Mesodermal cell (in vitro differentiated cells): ENCODE measurements at regions not wholly inside any gene's neighbourhood (a gene's known extent, or its start where the extent isn't known, plus 50 kb on each side); places are given as distances from the start of the nearest gene placed in this dataset.

Source experiments
- H3K27ac ChIP-seq: 2 replicates; pipeline ENCODE4 v1.7.0; 2013; ENCODE audit warnings: mild to moderate bottlenecking, low read depth, low read length, moderate library complexity; ENCODE audit not compliant: severe bottlenecking
- H3K36me3 ChIP-seq: 2 replicates; pipeline ENCODE4 v1.7.1; 2013; ENCODE audit warnings: mild to moderate bottlenecking, low read length, moderate library complexity; ENCODE audit not compliant: control insufficient read depth, insufficient read depth
- H3K4me1 ChIP-seq: one replicate; pipeline ENCODE4 v1.7.1; 2013; ENCODE audit warnings: mild to moderate bottlenecking, low read length; ENCODE audit not compliant: insufficient read depth, control insufficient read depth, poor library complexity, severe bottlenecking
- H3K4me3 ChIP-seq: 2 replicates; pipeline ENCODE4 v1.7.0; 2013; ENCODE audit warnings: low read length, control low read depth, mild to moderate bottlenecking; ENCODE audit not compliant: insufficient read depth, poor library complexity, severe bottlenecking; ENCODE audit errors: extremely low read depth
- H3K9me3 ChIP-seq: 2 replicates; pipeline ENCODE4 v1.7.1; 2013; ENCODE audit warnings: mild to moderate bottlenecking, low read length, moderate library complexity; ENCODE audit not compliant: control insufficient read depth
- WGBS, 2 experiments: methylation state at CpG; one replicate each; pipeline ENCODE4 v1.1.5; 2013; ENCODE audit warnings: missing lambda C conversion rate in 2 of 2; ENCODE audit not compliant: insufficient coverage in 2 of 2; 5-methylcytosine and 5-hydroxymethylcytosine counted together

GRCh38 chr2:5788447-5788846, 96.3 kb downstream of the SOX11 start:
- no peak overlapping the region for H3K4me3 ChIP-seq
- no peak overlapping the region for H3K27ac ChIP-seq
- no peaks in the 10 kb centered on the region for H3K4me1 ChIP-seq
- peaks cover 10% of the 10 kb centered on the region for H3K9me3 ChIP-seq
- H3K36me3 ChIP-seq = no peaks in the 10 kb centered on the region

GRCh38 chr2:5791371-5791770, 99.2 kb downstream of the SOX11 start:
- no peaks in the 10 kb centered on the region for H3K4me1 ChIP-seq
- no peaks in the 10 kb centered on the region for H3K36me3 ChIP-seq
- H3K27ac ChIP-seq = no peak overlapping the region
- H3K4me3 ChIP-seq = no peak overlapping the region
- peaks cover 10% of the 10 kb centered on the region for H3K9me3 ChIP-seq
- WGBS, 2 experiments = 84 to 100% methylated on average over 3 to 5 of the region's 7 CpGs

- WGBS, 2 experiments = 89 to 94% methylated on average over 4 of the region's 6 CpGs
These were observed 101.8 kb downstream of the SOX11 start for GRCh38 chr2:5794012-5794411.

GRCh38 chr2:5798084-5798483, 105.9 kb downstream of the SOX11 start:
- Histone ChIP-seq H3K4me3 (no peak overlapping the region), H3K9me3 (peaks cover 14% of the 10 kb centered on the region), H3K4me1 (peaks cover 8% of the 10 kb centered on the region), H3K27ac (no peak overlapping the region), H3K36me3 (no peaks in the 10 kb centered on the region)
- 82 to 89% methylated on average over 3 of the region's 4 CpGs for WGBS, 2 experiments

More at GRCh38 chr2:5794012-5794411, 101.8 kb downstream of the SOX11 start:
- Histone ChIP-seq H3K36me3 (no peaks in the 10 kb centered on the region), H3K4me3 (no peak overlapping the region), H3K27ac (no peak overlapping the region), H3K9me3 (peaks cover 12% of the 10 kb centered on the region), H3K4me1 (no peaks in the 10 kb centered on the region)

- Histone ChIP-seq H3K4me1 (peaks cover 19% of the 10 kb centered on the region), H3K36me3 (no peaks in the 10 kb centered on the region), H3K27ac (no peak overlapping the region), H3K4me3 (no peak overlapping the region), H3K9me3 (peaks cover 14% of the 10 kb centered on the region)
- WGBS, 2 experiments = 100% methylated on average over 1 of the region's 1 CpG; no CpG with 5 or more reads in 1 of the 2 experiments
These were observed 107.2 kb downstream of the SOX11 start for GRCh38 chr2:5799348-5799747.

- peak overlapping the region; percentile 84 for H3K27ac ChIP-seq
- peaks cover 24% of the 10 kb centered on the region for H3K4me1 ChIP-seq
- no peak overlapping the region for H3K4me3 ChIP-seq
- H3K36me3 ChIP-seq = no peaks in the 10 kb centered on the region
- 20 to 25% methylated on average over 3 to 4 of the region's 8 CpGs for WGBS, 2 experiments
- H3K9me3 ChIP-seq = peaks cover 8% of the 10 kb centered on the region
These were observed 111.4 kb downstream of the SOX11 start for GRCh38 chr2:5803547-5803946.

GRCh38 chr2:5818961-5819600, 126.9 kb downstream of the SOX11 start:
- 85% methylated on average over 2 of the region's 3 CpGs; no CpG with 5 or more reads in 1 of the 2 experiments for WGBS, 2 experiments
- no peaks in the 10 kb centered on the region for H3K36me3 ChIP-seq
- H3K27ac ChIP-seq = no peak overlapping the region

GRCh38 chr2:5824126-5824525, 131.9 kb downstream of the SOX11 start:
- WGBS, 2 experiments = 60 to 75% methylated on average over 1 of the region's 2 CpGs
- H3K4me3 ChIP-seq = no peak overlapping the region
- no peak overlapping the region for H3K27ac ChIP-seq
- H3K9me3 ChIP-seq = no peaks in the 10 kb centered on the region
- H3K4me1 ChIP-seq = no peaks in the 10 kb centered on the region
- H3K36me3 ChIP-seq = no peaks in the 10 kb centered on the region

More at GRCh38 chr2:5818961-5819600, 126.9 kb downstream of the SOX11 start:
- no peaks in the 10 kb centered on the region for H3K4me1 ChIP-seq
- H3K9me3 ChIP-seq = no peaks in the 10 kb centered on the region
- no peak overlapping the region for H3K4me3 ChIP-seq

- H3K9me3 ChIP-seq = no peaks in the 10 kb centered on the region
- 67 to 70% methylated on average over 1 of the region's 1 CpG for WGBS, 2 experiments
- H3K27ac ChIP-seq = no peak overlapping the region
- H3K4me3 ChIP-seq = no peak overlapping the region
- H3K4me1 ChIP-seq = no peaks in the 10 kb centered on the region
- no peaks in the 10 kb centered on the region for H3K36me3 ChIP-seq
These were observed 133.5 kb downstream of the SOX11 start for GRCh38 chr2:5825686-5826085.

GRCh38 chr2:5826979-5827655, 134.9 kb downstream of the SOX11 start:
- Histone ChIP-seq H3K4me3 (no peak overlapping the region), H3K27ac (no peak overlapping the region), H3K4me1 (no peaks in the 10 kb centered on the region), H3K36me3 (no peaks in the 10 kb centered on the region), H3K9me3 (no peaks in the 10 kb centered on the region)
- 100% methylated on average over 1 to 2 of the region's 5 CpGs for WGBS, 2 experiments

- no CpG with 5 or more reads among the region's 4 CpGs for WGBS, 2 experiments
- Histone ChIP-seq H3K36me3 (no peaks in the 10 kb centered on the region), H3K9me3 (no peaks in the 10 kb centered on the region), H3K4me1 (no peaks in the 10 kb centered on the region), H3K4me3 (no peak overlapping the region), H3K27ac (no peak overlapping the region)
These were observed 142.3 kb downstream of the SOX11 start for GRCh38 chr2:5834501-5834900.
